Transverse colon (tissue), 4 donors: ENCODE measurements at regions not wholly inside any gene's neighbourhood (a gene's known extent, or its start where the extent isn't known, plus 50 kb on each side); places are given as distances from the start of the nearest gene placed in this dataset.

ENCODE experiments used
- DNase-seq: peaks from one replicate; pipeline ENCODE4 v3.0.0-alpha.2; 2019
- H3K27ac ChIP-seq, 4 donors: fragments of 200-600 bp; sonication (generic); 2 replicates each; pipeline ENCODE4 v1.5.1; 2016 to 2018; ENCODE audit warnings: inconsistent platforms in 4 of 4
- H3K27me3 ChIP-seq: fragments of 200-600 bp; sonication (generic); 2 replicates; pipeline ENCODE4 v1.5.1; 2017; ENCODE audit warnings: inconsistent platforms
- H3K36me3 ChIP-seq, 4 donors: fragments of 200-600 bp; sonication (generic); 2 replicates each; pipeline ENCODE4 v1.5.1; 2017 to 2019; ENCODE audit warnings: inconsistent platforms in 4 of 4
- H3K4me1 ChIP-seq, 4 donors: fragments of 200-600 bp; sonication (generic); 2 replicates each; pipeline ENCODE4 v1.5.1; 2017 to 2020; ENCODE audit warnings: inconsistent platforms in 4 of 4
- H3K4me3 ChIP-seq, 4 donors: fragments of 200-600 bp; sonication (generic); 1 replicate in 1 of 4; 2 replicates in 3 of 4; pipeline versions ENCODE4 v1.5.1 to v1.6.1; 2017 to 2019; ENCODE audit warnings: inconsistent platforms in 4 of 4
- H3K9me3 ChIP-seq, 2 donors: fragments of 200-600 bp; sonication (generic); 2 replicates each; pipeline ENCODE4 v1.5.1; 2017 to 2019; ENCODE audit warnings: inconsistent platforms in 2 of 2
- EP300 ChIP-seq: sonication (generic); formaldehyde crosslinking; IDR thresholded peaks from one replicate; pipeline ENCODE4 v1.6.1; 2017; ENCODE audit warnings: antibody characterized with exemption, low read depth
- POLR2A ChIP-seq: fragments of 450-650 bp; IDR thresholded peaks from one replicate; pipeline ENCODE4 v1.6.1; 2016; ENCODE audit warnings: antibody characterized with exemption, mild to moderate bottlenecking, moderate library complexity
- POLR2AphosphoS5 ChIP-seq, 3 donors: sonication (generic); formaldehyde crosslinking; IDR thresholded peaks; one replicate each; pipeline ENCODE4 v1.6.1; 2016; ENCODE audit warnings: antibody characterized with exemption in 3 of 3
- WGBS, 2 donors: methylation state at CpG; one replicate each; pipeline ENCODE4 v1.1.5; 2018; ENCODE audit warnings: low coverage in 1 of 2; 5-methylcytosine and 5-hydroxymethylcytosine counted together
- in situ Hi-C, 4 donors: fragments of 200-750 bp; cut with MboI; loops; one replicate each; pipeline versions ENCODE4 v1.15.0 to v1.15.1; 2017; ENCODE audit warnings: low sequenced_read_pairs in 3 of 4, low pct_ligation_motif_present in 1 of 4, low pct_unique_long_range_greater_than_20kb in 1 of 4
- intact Hi-C: fragments of 100-400 bp; cut with DNase I; formaldehyde crosslinking; loops from one replicate; pipeline ENCODE4 v1.15.1; 2023; ENCODE audit warnings: low total_unique reads
- TF ChIP-seq, protein P1 (sequence below), 5 experiments: fragments of 200-600 bp in 3 of 5; fragments of 450-650 bp in 2 of 5; sonication (generic) in 3 of 5; IDR thresholded peaks; 1 replicate in 2 of 5; 2 replicates in 3 of 5; pipeline ENCODE4 v1.5.1; 2016 to 2017; ENCODE audit warnings: antibody characterized with exemption in 5 of 5, inconsistent platforms in 3 of 5, mild to moderate bottlenecking in 2 of 5, moderate library complexity in 1 of 5

DNA sequence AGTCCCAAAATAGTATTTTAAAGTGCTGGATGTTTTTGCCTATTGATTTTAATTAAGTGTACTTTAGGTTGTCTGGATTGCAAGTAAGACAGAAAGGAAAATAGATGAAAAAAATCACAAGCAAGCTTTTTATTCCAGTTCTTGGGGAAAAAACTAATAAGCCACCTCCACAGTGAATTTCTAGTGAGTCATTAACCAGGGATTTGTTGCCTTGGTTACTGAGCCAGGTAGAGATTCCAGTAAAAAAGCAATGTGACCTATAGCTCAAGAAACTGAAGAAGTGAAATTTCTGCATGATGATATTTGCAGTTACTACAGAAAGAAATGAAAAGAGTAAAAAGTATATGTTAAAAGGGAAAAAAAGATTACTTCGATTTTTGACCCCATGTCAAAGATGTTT is 160.6 kb downstream of the METTL4 start:
- WGBS, 2 donors: 38 to 49% methylated on average over 1 of the region's 1 CpG
- no peak for DNase-seq
- in situ Hi-C loops (no loop called here), intact Hi-C loops (no loop called here)
- no peaks in the 10 kb centered on the region for H3K36me3 ChIP-seq
- no peaks in the 10 kb centered on the region for H3K4me1 ChIP-seq
- H3K27ac ChIP-seq: no peak overlapping the region
- no peak overlapping the region for H3K4me3 ChIP-seq
- H3K9me3 ChIP-seq: no peaks in the 10 kb centered on the region
- TF ChIP-seq POLR2A: no peak
- no peaks in the 10 kb centered on the region for H3K27me3 ChIP-seq

DNA sequence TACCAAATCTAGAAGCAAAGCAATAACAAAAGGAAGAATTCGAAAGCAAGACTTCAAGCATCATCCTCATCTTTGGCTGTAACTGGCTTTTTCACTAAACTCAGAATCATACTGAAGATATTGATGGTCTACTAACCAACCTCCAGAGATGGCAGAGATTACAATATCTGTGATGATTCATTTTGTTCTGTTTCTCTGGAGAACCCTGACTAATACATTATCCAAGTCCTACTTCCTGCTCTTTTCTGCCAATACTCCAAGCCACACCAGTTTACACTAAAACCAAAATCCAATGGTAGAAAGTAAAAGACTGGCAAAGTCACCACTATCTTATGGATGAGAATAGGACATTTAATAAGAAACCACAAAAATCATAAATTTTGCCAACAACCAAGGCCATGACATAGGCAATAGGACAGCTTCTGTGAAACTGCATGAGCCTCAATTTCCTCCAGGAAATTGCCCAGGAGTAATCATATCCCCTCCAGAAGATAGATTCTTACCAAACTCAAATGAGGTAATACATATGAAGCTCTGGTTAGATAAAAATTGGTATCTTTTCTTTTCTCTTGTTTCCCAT is 159.8 kb downstream of the METTL4 start:
- DNase-seq: no peak
- Histone ChIP-seq H3K36me3 (no peaks in the 10 kb centered on the region), H3K4me3 (no peak overlapping the region), H3K27me3 (no peaks in the 10 kb centered on the region), H3K27ac (no peak overlapping the region), H3K9me3 (no peaks in the 10 kb centered on the region), H3K4me1 (no peaks in the 10 kb centered on the region)
- TF ChIP-seq EP300 (no peak), POLR2A (no peak), POLR2AphosphoS5 (IDR thresholded peaks at IDR 0.05) (no peak)
- TF ChIP-seq, protein P1, sequence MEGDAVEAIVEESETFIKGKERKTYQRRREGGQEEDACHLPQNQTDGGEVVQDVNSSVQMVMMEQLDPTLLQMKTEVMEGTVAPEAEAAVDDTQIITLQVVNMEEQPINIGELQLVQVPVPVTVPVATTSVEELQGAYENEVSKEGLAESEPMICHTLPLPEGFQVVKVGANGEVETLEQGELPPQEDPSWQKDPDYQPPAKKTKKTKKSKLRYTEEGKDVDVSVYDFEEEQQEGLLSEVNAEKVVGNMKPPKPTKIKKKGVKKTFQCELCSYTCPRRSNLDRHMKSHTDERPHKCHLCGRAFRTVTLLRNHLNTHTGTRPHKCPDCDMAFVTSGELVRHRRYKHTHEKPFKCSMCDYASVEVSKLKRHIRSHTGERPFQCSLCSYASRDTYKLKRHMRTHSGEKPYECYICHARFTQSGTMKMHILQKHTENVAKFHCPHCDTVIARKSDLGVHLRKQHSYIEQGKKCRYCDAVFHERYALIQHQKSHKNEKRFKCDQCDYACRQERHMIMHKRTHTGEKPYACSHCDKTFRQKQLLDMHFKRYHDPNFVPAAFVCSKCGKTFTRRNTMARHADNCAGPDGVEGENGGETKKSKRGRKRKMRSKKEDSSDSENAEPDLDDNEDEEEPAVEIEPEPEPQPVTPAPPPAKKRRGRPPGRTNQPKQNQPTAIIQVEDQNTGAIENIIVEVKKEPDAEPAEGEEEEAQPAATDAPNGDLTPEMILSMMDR (IDR thresholded peaks at IDR 0.05): no peak
- 89 to 97% methylated on average over 1 of the region's 1 CpG for WGBS, 2 donors
- in situ Hi-C loops (no loop called here), intact Hi-C loops (no loop called here)

DNA sequence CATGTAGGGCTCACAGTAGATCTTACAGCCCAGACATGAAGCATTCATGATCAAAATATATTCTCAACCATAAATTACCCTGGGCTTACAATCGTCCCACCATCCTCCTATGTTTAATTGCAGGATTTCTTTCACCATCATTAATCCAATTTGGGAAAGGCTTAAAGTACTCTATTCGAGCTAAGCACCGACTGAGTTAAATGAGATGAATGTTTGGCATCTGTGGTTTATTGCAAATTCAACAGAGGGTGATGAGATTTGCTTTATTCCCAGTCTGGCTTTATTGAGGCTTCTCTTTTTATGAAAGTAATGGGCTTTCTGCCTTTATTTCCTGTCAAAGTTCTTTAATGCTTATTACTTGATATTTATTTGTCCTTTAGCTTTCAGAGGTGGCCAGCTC is 159.0 kb downstream of the METTL4 start:
- in situ Hi-C loops: no loop called here
- TF ChIP-seq POLR2A (no peak), EP300 (no peak), POLR2AphosphoS5 (IDR thresholded peaks at IDR 0.05) (no peak)
- TF ChIP-seq, protein P1 (IDR thresholded peaks at IDR 0.05): no peak
- Histone ChIP-seq H3K9me3 (no peaks in the 10 kb centered on the region), H3K27me3 (no peaks in the 10 kb centered on the region), H3K4me3 (no peak overlapping the region), H3K4me1 (no peaks in the 10 kb centered on the region), H3K36me3 (no peaks in the 10 kb centered on the region), H3K27ac (no peak overlapping the region)
- intact Hi-C loops: no loop called here
- no peak for DNase-seq
- 55 to 61% methylated on average over 3 of the region's 3 CpGs for whole genome bisulfite sequencing, 2 donors

DNA sequence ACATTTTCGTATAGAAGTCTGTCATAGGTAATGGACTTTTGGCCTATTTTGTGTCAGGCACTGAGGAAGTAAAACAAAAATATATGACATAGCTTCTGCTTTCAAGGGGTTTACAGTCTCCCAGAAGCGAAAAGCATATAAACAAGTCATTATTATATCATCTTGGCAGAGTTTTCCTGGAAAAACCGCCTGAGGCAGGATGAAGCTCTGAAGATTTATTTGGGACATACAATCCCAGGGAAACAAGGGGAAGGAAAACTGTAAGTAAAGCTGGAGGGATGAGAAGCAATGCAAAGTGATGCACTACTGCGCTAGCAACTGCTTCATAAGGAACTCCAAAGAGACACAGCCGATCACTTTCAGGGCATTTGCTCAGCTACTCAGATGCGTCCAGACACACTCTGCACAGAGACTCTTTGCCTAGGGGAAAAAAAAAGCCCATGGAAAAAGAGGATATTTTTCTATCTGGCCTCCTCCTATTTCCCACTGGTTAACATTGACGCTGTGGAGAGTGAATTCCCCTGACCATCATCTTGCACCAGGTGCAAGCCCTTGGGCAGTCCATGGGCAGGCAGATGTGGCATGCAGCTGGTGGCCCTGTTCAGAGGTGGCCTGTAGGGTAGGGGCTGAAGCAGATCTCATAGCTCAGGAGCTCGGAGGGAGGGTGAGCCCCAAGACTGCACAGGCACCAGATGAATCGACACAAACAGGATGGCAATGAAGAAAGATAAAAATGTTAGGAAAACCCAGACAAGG is 158.1 kb downstream of the METTL4 start:
- intact Hi-C loops (no loop called here), in situ Hi-C loops (no loop called here)
- no peak overlapping the region for H3K4me3 ChIP-seq
- no peaks in the 10 kb centered on the region for H3K27me3 ChIP-seq
- no peak overlapping the region for H3K27ac ChIP-seq
- H3K9me3 ChIP-seq: no peaks in the 10 kb centered on the region
- no peaks in the 10 kb centered on the region for H3K4me1 ChIP-seq
- TF ChIP-seq EP300: no peak
- TF ChIP-seq POLR2AphosphoS5 (IDR thresholded peaks at IDR 0.05): no peak
- TF ChIP-seq, protein P1 (IDR thresholded peaks at IDR 0.05): no peak
- no peak for TF ChIP-seq POLR2A
- H3K36me3 ChIP-seq: no peaks in the 10 kb centered on the region
- DNase-seq: no peak
- WGBS, 2 donors: 58 to 68% methylated on average over 6 to 9 of the region's 9 CpGs

DNA sequence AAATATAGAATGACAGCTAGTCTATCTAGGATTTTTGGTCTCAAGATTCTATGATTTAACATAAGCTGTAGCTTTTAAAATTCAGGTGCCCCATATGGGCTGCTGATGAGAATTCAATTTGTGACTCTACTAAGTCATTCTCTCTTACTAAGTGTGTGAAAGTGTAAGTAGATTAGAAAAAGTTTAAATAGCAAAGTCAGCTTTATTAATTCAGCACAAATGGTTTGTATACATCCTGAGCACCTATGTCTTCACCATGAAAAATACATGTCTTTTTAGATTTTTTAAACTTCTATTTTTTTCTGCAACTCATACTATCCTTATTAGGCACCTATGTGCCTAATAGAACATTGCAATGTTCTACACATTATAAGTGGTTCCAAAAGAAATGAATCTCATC is 157.1 kb downstream of the METTL4 start:
- H3K27ac ChIP-seq: no peak overlapping the region
- H3K4me3 ChIP-seq: no peak overlapping the region
- TF ChIP-seq, protein P1 (IDR thresholded peaks at IDR 0.05): no peak
- TF ChIP-seq EP300 (no peak), POLR2A (no peak), POLR2AphosphoS5 (IDR thresholded peaks at IDR 0.05) (no peak)
- no peak for DNase-seq
- no peaks in the 10 kb centered on the region for H3K27me3 ChIP-seq
- no peaks in the 10 kb centered on the region for H3K9me3 ChIP-seq
- no peaks in the 10 kb centered on the region for H3K4me1 ChIP-seq
- in situ Hi-C loops: no loop called here
- no peaks in the 10 kb centered on the region for H3K36me3 ChIP-seq
- intact Hi-C loops: no loop called here
